GM13977 (cell line): ENCODE measurements at regions not wholly inside any gene's neighbourhood (a gene's known extent, or its start where the extent isn't known, plus 50 kb on each side); places are given as distances from the start of the nearest gene placed in this dataset.

Experiments
- DNase-seq: peaks from one replicate; pipeline ENCODE4 v3.0.0; 2012; ENCODE audit warnings: low spot score
- CTCF ChIP-seq: IDR thresholded peaks from 2 replicates; pipeline ENCODE4 v1.5.1; 2012; ENCODE audit warnings: mild to moderate bottlenecking, control low read depth; ENCODE audit not compliant: insufficient read depth; ENCODE audit errors: extremely low read depth, missing control alignments
- in situ Hi-C: fragments of 300-500 bp; cut with MboI; formaldehyde crosslinking; loops from one replicate; pipeline ENCODE4 v1.12.0; 2022; ENCODE audit warnings: low sequenced_read_pairs, low pct_unique_long_range_greater_than_20kb, mixed read lengths, inconsistent platforms; ENCODE audit not compliant: unreplicated experiment

DNA sequence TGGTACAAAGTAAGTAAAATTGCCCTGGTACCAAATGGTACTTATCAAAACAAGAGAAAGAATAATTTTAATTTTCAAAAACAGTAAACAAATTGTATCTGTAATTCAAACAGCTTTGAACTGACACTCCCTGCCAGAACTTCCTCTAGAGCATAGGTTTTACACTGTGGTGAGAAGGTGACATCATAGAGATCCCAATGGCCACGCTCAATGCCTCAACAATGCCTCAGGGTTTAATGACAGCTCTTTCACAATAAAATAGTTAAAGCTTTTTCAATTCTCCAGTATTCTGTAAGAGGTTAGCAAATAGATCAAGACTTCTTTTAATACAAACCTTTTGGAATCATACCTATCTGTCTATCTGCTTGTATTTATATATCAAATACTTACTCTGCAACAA is 437.1 kb downstream of the PRR16 start:
- DNase-seq, result no peak

GRCh38 chr5:120907953-120908352 is 443.9 kb downstream of the PRR16 start:
- TF ChIP-seq CTCF, result no peak
- no peak for DNase-seq
- in situ Hi-C loops, result no loop called here

More for the DNA sequence above, 437.1 kb downstream of the PRR16 start:
- no peak for TF ChIP-seq CTCF
- in situ Hi-C loops, result no loop called here

- no peak for DNase-seq
- TF ChIP-seq CTCF, result no peak
- in situ Hi-C loops, result no loop called here
These were observed 446.5 kb downstream of the PRR16 start for GRCh38 chr5:120910629-120911028.

DNA sequence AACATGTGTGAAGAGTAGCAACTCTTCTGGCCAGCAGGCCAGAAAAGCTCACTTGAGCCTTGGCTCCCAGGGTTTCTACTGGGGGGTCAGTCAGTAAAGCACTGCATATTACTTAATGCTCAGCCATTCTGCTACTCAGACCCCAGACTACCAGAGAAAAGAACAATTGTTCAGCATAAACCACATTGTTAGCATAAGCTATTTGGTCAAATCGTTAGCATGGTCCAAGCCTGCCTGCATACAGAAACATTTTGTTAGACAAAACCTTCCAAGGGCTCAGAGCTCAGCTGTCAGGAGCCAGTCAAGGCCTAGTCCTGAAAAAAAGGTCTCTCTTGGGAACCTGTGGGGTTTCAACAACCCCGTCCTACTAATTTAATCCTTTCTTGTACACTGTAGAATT is 449.3 kb downstream of the PRR16 start:
- TF ChIP-seq CTCF, result no peak
- in situ Hi-C loops, result no loop called here
- DNase-seq, result no peak

DNA sequence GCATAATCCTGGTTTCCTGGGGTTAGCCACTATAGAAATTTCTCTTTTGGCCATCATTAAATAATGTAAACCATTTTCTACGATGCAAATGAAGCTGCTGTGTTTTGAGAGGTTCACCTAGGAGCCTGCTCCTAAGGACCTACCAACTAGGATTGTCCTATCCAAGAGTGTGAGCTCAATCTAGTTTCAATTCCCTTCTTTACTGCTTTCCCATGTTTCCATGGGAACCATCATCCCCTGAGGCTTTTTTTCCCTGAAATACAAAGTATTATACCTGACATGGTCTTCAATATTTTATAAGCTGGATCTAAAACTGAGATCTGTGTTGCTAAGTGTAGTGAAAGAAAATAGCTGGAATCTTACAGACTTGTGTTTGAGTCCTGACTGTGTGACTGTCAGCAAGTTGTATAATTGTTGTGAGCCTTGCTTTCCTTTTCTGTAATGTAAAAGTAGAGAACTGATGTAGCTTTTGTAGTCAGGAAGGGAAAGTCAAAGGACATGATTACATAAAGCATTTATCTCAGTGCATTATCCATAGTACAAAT is 453.2 kb downstream of the PRR16 start:
- in situ Hi-C loops, result no loop called here
- TF ChIP-seq CTCF, result no peak
- DNase-seq, result no peak

GRCh38 chr5:120919017-120919416 is 454.9 kb downstream of the PRR16 start:
- no peak for DNase-seq
- in situ Hi-C loops, result no loop called here
- TF ChIP-seq CTCF, result no peak

- DNase-seq, result no peak
- in situ Hi-C loops, result no loop called here
These were observed 458.9 kb downstream of the PRR16 start for GRCh38 chr5:120923026-120923425.

More at GRCh38 chr5:120923026-120923425, 458.9 kb downstream of the PRR16 start:
- TF ChIP-seq CTCF, result no peak
